GM12864 (cell line): ENCODE measurements at regions not wholly inside any gene's neighbourhood (a gene's known extent, or its start where the extent isn't known, plus 50 kb on each side); places are given as distances from the start of the nearest gene placed in this dataset.

Experiments used
- DNase-seq: peaks from one replicate; pipeline ENCODE4 v3.0.0-alpha.2; 2011; ENCODE audit warnings: low read depth
- H3K4me3 ChIP-seq: 2 replicates; pipeline ENCODE4 v1.5.1; 2011; ENCODE audit warnings: mild to moderate bottlenecking, low read depth, low read length, control low read depth
- CTCF ChIP-seq: IDR thresholded peaks from 2 replicates; pipeline ENCODE4 v1.5.1; 2011; ENCODE audit warnings: low read depth, mild to moderate bottlenecking, moderate library complexity, low read length, control low read depth, inconsistent platforms; ENCODE audit errors: missing control alignments

GRCh38 chr5:112684121-112684520 lies 53.6 kb upstream of the APC start:
- TF ChIP-seq CTCF: no peak
- no peak for DNase-seq
- H3K4me3 ChIP-seq: no peak overlapping the region

- TF ChIP-seq CTCF: no peak
- no peak overlapping the region for H3K4me3 ChIP-seq
- DNase-seq: no peak
These were observed 52.9 kb upstream of the APC start for GRCh38 chr5:112684737-112685136.

- H3K4me3 ChIP-seq: no peak overlapping the region
- no peak for DNase-seq
- no peak for TF ChIP-seq CTCF
These were observed 52.3 kb upstream of the APC start for GRCh38 chr5:112685386-112685785.

GRCh38 chr5:112685931-112686330 lies 51.8 kb upstream of the APC start:
- TF ChIP-seq CTCF: no peak
- no peak for DNase-seq
- H3K4me3 ChIP-seq: no peak overlapping the region

GRCh38 chr5:112686675-112687074 lies 51.0 kb upstream of the APC start:
- H3K4me3 ChIP-seq: no peak overlapping the region
- no peak for DNase-seq
- no peak for TF ChIP-seq CTCF

DNA sequence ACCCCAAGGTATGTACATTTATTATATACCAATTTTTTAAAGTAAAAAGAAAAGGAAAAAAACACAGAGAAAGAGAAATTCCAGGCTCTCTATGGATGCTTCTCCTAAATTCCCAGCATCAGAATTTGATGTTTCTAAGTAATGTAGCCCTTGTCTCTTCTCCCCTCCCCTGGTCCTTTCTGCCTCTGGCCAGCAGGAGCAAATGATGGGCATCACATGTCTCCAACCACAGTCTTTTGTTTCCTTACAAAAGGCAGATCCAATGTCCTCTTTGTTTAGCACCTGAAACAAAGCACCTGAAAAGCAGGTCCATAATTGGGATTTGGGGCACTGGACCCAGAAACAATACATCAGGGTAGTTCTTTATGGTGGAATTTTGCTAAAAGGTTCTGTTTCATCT lies 50.4 kb upstream of the APC start:
- TF ChIP-seq CTCF: no peak
- no peak overlapping the region for H3K4me3 ChIP-seq
- DNase-seq: no peak
